ENCODE measurements at regions not wholly inside any gene's neighbourhood (a gene's known extent, or its start where the extent isn't known, plus 50 kb on each side); places are given as distances from the start of the nearest gene placed in this dataset.

- Histone ChIP-seq H3K4me1 (ENCODE audit: control insufficient read depth, extremely low read depth, insufficient read depth, low read length) (no peaks in the 10 kb centered on the region), H3K79me2 (ENCODE audit: control insufficient read depth, insufficient read depth, low read length) (no peaks in the 10 kb centered on the region), H3K9me1 (replicated peaks; ENCODE audit: control insufficient read depth, extremely low read depth, insufficient read depth, low read length) (no peaks in the 10 kb centered on the region), H3K9ac (replicated peaks; ENCODE audit: extremely low read depth, insufficient read depth, low read length) (no peak overlapping the region), H3K27ac (ENCODE audit: insufficient read depth, low read depth, low read length) (no peak overlapping the region), H3K36me3 (ENCODE audit: control insufficient read depth in 2 of 2, extremely low read depth in 1 of 2, insufficient read depth in 2 of 2, low read length in 2 of 2) (no peaks in the 10 kb centered on the region), H3K27me3 (ENCODE audit: control insufficient read depth in 2 of 2, insufficient read depth in 2 of 2, low read length in 2 of 2) (no peaks in the 10 kb centered on the region), H2AFZ (ENCODE audit: low read depth, low read length) (no peak overlapping the region), H4K20me1 (replicated peaks; ENCODE audit: control insufficient read depth, extremely low read depth, insufficient read depth, low read length) (no peaks in the 10 kb centered on the region), H3K4me3 (replicated peaks in 1 of 3; ENCODE audit: insufficient read depth in 1 of 3, low read depth in 1 of 3, low read length in 3 of 3) (no peak overlapping the region), H3K4me2 (ENCODE audit: insufficient read depth, low read length) (no peak overlapping the region), H3K9me3 (replicated peaks; ENCODE audit: control insufficient read depth, insufficient read depth, low read length) (no peaks in the 10 kb centered on the region)
- FAIRE-seq (no peak), DNase-seq (ENCODE audit: low read depth, low spot score) (no peak)
- BruUV-seq (replicated peaks): no TSS peak
- CTCF ChIA-PET: interaction anchor here (1.4 kb wide), 1 partner anchor 210 kb away, joined by 4 read pairs; no protein-coding TSS in a partner anchor
- POLR2A ChIA-PET: no interaction called here
- intact Hi-C loops (cut with micrococcal nuclease) (no loop called here), dilution Hi-C loops (cut with MboI; ENCODE audit: extremely low pct_ligation_motif_present, low sequenced_read_pairs) (no loop called here)
- TF ChIP-seq MYC (IDR thresholded peaks at IDR 0.05; ENCODE audit: low read depth, low read length): no peak
- TF ChIP-seq POLR2A (IDR thresholded peaks at IDR 0.05; ENCODE audit: low read depth, low read length): no peak
- TF ChIP-seq FOS (IDR thresholded peaks at IDR 0.05; ENCODE audit: borderline replicate concordance, insufficient read depth, low read length): no peak
- TF ChIP-seq MAX (IDR thresholded peaks at IDR 0.05; ENCODE audit: insufficient read depth, insufficient read length): no peak
- no peak for TF ChIP-seq JUN (IDR thresholded peaks at IDR 0.05; ENCODE audit: borderline replicate concordance, insufficient read depth, insufficient read length, low read depth)
- TF ChIP-seq EZH2 (IDR thresholded peaks at IDR 0.05; ENCODE audit: borderline replicate concordance, low read depth, low read length, severe bottlenecking): no peak
- TF ChIP-seq POLR2AphosphoS5 (IDR thresholded peaks at IDR 0.05; ENCODE audit: insufficient read depth, low read depth, low read length): no peak
- TF ChIP-seq GATA2 (IDR thresholded peaks at IDR 0.05; ENCODE audit: insufficient read depth, insufficient read length, low read depth, low read length): no peak
- TF ChIP-seq, protein P1, sequence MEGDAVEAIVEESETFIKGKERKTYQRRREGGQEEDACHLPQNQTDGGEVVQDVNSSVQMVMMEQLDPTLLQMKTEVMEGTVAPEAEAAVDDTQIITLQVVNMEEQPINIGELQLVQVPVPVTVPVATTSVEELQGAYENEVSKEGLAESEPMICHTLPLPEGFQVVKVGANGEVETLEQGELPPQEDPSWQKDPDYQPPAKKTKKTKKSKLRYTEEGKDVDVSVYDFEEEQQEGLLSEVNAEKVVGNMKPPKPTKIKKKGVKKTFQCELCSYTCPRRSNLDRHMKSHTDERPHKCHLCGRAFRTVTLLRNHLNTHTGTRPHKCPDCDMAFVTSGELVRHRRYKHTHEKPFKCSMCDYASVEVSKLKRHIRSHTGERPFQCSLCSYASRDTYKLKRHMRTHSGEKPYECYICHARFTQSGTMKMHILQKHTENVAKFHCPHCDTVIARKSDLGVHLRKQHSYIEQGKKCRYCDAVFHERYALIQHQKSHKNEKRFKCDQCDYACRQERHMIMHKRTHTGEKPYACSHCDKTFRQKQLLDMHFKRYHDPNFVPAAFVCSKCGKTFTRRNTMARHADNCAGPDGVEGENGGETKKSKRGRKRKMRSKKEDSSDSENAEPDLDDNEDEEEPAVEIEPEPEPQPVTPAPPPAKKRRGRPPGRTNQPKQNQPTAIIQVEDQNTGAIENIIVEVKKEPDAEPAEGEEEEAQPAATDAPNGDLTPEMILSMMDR (IDR thresholded peaks at IDR 0.05; ENCODE audit: extremely low read depth in 1 of 2, insufficient read depth in 1 of 2, low read depth in 1 of 2, low read length in 2 of 2): no peak
Measured at GRCh38 chr1:223003549-223003948, 139.5 kb downstream of the TLR5 start.
